ENCODE measurements at regions not wholly inside any gene's neighbourhood (a gene's known extent, or its start where the extent isn't known, plus 50 kb on each side); places are given as distances from the start of the nearest gene placed in this dataset.

GRCh38 chr5:99453196-99453595 lies 524.4 kb upstream of the CHD1 start:
- CTCF ChIA-PET = interaction anchor here (1.2 kb wide), 1 partner anchor 8 kb away, joined by 4 read pairs; no protein-coding TSS in a partner anchor
- H3K4me1 Mint-ChIP-seq (ENCODE audit: low read depth, unreplicated experiment) = no peaks in the 10 kb centered on the region
- H3K36me3 Mint-ChIP-seq (ENCODE audit: insufficient read depth, unreplicated experiment) = no peaks in the 10 kb centered on the region
- no peak overlapping the region for H3K4me3 Mint-ChIP-seq (ENCODE audit: low read depth, unreplicated experiment)
- DNase-seq = no peak
- H3K27ac Mint-ChIP-seq (ENCODE audit: unreplicated experiment) = no peak overlapping the region
- intact Hi-C loops (cut with micrococcal nuclease; ENCODE audit: unreplicated experiment) = no loop called here
- no peaks in the 10 kb centered on the region for H3K9me3 Mint-ChIP-seq (ENCODE audit: low read depth, unreplicated experiment)
- BruUV-seq (replicated peaks) = no TSS peak
- TF ChIP-seq CTCF (IDR thresholded peaks at IDR 0.05; ENCODE audit: unreplicated experiment) = no peak
- no peaks in the 10 kb centered on the region for H3K27me3 Mint-ChIP-seq (ENCODE audit: unreplicated experiment)

- CTCF ChIA-PET = interaction anchor here (0.6 kb wide), 1 partner anchor 224 kb away, joined by 5 read pairs; no protein-coding TSS in a partner anchor
- Mint-ChIP-seq H3K27me3 (ENCODE audit: unreplicated experiment) (no peaks in the 10 kb centered on the region), H3K36me3 (ENCODE audit: insufficient read depth, unreplicated experiment) (no peaks in the 10 kb centered on the region), H3K4me3 (ENCODE audit: low read depth, unreplicated experiment) (no peak overlapping the region), H3K4me1 (ENCODE audit: low read depth, unreplicated experiment) (no peaks in the 10 kb centered on the region), H3K27ac (ENCODE audit: unreplicated experiment) (no peak overlapping the region), H3K9me3 (ENCODE audit: low read depth, unreplicated experiment) (no peaks in the 10 kb centered on the region)
- intact Hi-C loops (cut with micrococcal nuclease; ENCODE audit: unreplicated experiment) = no loop called here
- BruUV-seq (replicated peaks) = no TSS peak
- DNase-seq = no peak
- no peak for TF ChIP-seq CTCF (IDR thresholded peaks at IDR 0.05; ENCODE audit: unreplicated experiment)
Measured at GRCh38 chr5:99449786-99450185, 521.0 kb upstream of the CHD1 start.

- Mint-ChIP-seq H3K4me3 (ENCODE audit: low read depth, unreplicated experiment) (no peak overlapping the region), H3K4me1 (ENCODE audit: low read depth, unreplicated experiment) (no peaks in the 10 kb centered on the region), H3K27me3 (ENCODE audit: unreplicated experiment) (no peaks in the 10 kb centered on the region), H3K9me3 (ENCODE audit: low read depth, unreplicated experiment) (no peaks in the 10 kb centered on the region), H3K27ac (ENCODE audit: unreplicated experiment) (no peak overlapping the region), H3K36me3 (ENCODE audit: insufficient read depth, unreplicated experiment) (no peaks in the 10 kb centered on the region)
- no peak for DNase-seq
- no peak for TF ChIP-seq CTCF (IDR thresholded peaks at IDR 0.05; ENCODE audit: unreplicated experiment)
- no TSS peak for BruUV-seq (replicated peaks)
- CTCF ChIA-PET = no interaction called here
- intact Hi-C loops (cut with micrococcal nuclease; ENCODE audit: unreplicated experiment) = no loop called here
Measured at GRCh38 chr5:99445805-99446204, 517.0 kb upstream of the CHD1 start.

- no peak overlapping the region for H3K27ac Mint-ChIP-seq (ENCODE audit: unreplicated experiment)
- H3K36me3 Mint-ChIP-seq (ENCODE audit: insufficient read depth, unreplicated experiment) = no peaks in the 10 kb centered on the region
- no peaks in the 10 kb centered on the region for H3K4me1 Mint-ChIP-seq (ENCODE audit: low read depth, unreplicated experiment)
- TF ChIP-seq CTCF (IDR thresholded peaks at IDR 0.05; ENCODE audit: unreplicated experiment) = no peak
- no peaks in the 10 kb centered on the region for H3K9me3 Mint-ChIP-seq (ENCODE audit: low read depth, unreplicated experiment)
- H3K4me3 Mint-ChIP-seq (ENCODE audit: low read depth, unreplicated experiment) = no peak overlapping the region
- DNase-seq = no peak
- intact Hi-C loops (cut with micrococcal nuclease; ENCODE audit: unreplicated experiment) = no loop called here
- CTCF ChIA-PET = no interaction called here
- no TSS peak for BruUV-seq (replicated peaks)
- H3K27me3 Mint-ChIP-seq (ENCODE audit: unreplicated experiment) = no peaks in the 10 kb centered on the region
Measured at GRCh38 chr5:99441235-99441634, 512.4 kb upstream of the CHD1 start.
